ENCODE measurements at regions not wholly inside any gene's neighbourhood (a gene's known extent, or its start where the extent isn't known, plus 50 kb on each side); places are given as distances from the start of the nearest gene placed in this dataset.

GRCh38 chr6:148217921-148218320 is 124.7 kb upstream of the SASH1 start:
- POLR2A ChIA-PET, result no interaction called here
- H3K9me3 ChIP-seq (ENCODE audit: control extremely low read depth in 1 of 5, control insufficient read depth in 4 of 5, insufficient read depth in 2 of 5, low read depth in 1 of 5, low read length in 4 of 5), result no peaks in the 10 kb centered on the region
- no peaks in the 10 kb centered on the region for H3K4me1 ChIP-seq (ENCODE audit: control extremely low read depth in 1 of 4, control insufficient read depth in 4 of 4, insufficient read depth in 4 of 4, low read length in 3 of 4)
- peaks cover 15 to 82% (median 27%) of the 10 kb centered on the region in 5 experiments for H3K27me3 ChIP-seq (replicated peaks in 2 of 5; ENCODE audit: control insufficient read depth in 4 of 5, insufficient read depth in 5 of 5, low read length in 4 of 5)
- H3K27ac ChIP-seq (ENCODE audit: insufficient read depth in 1 of 2, low read depth in 1 of 2, low read length in 2 of 2, poor library complexity in 1 of 2, severe bottlenecking in 2 of 2), result no peak overlapping the region
- no CpG with 5 or more reads among the region's 3 CpGs for WGBS (ENCODE audit: insufficient coverage)
- H3K4me3 ChIP-seq (ENCODE audit: control insufficient read depth in 1 of 7, extremely low read depth in 1 of 7, insufficient read depth in 4 of 7, low read depth in 2 of 7, low read length in 6 of 7), result no peak overlapping the region
- no peaks in the 10 kb centered on the region for H3K36me3 ChIP-seq (ENCODE audit: control insufficient read depth in 4 of 4, insufficient read depth in 4 of 4, low read length in 3 of 4)
- CTCF ChIA-PET, result interaction anchor here (1.3 kb wide), 1 partner anchor 17 kb away, joined by 3 read pairs; no protein-coding TSS in a partner anchor
- DNase-seq, result peak in 1 of 3 donors; percentile 6

GRCh38 chr6:148218542-148219258 is 123.9 kb upstream of the SASH1 start:
- Histone ChIP-seq H3K36me3 (ENCODE audit: control insufficient read depth in 4 of 4, insufficient read depth in 4 of 4, low read length in 3 of 4) (no peaks in the 10 kb centered on the region), H3K27me3 (replicated peaks in 2 of 5; ENCODE audit: control insufficient read depth in 4 of 5, insufficient read depth in 5 of 5, low read length in 4 of 5) (peaks cover 18 to 80% (median 26%) of the 10 kb centered on the region in 5 experiments), H3K4me3 (ENCODE audit: control insufficient read depth in 1 of 7, extremely low read depth in 1 of 7, insufficient read depth in 4 of 7, low read depth in 2 of 7, low read length in 6 of 7) (no peak overlapping the region), H3K9me3 (ENCODE audit: control extremely low read depth in 1 of 5, control insufficient read depth in 4 of 5, insufficient read depth in 2 of 5, low read depth in 1 of 5, low read length in 4 of 5) (no peaks in the 10 kb centered on the region), H3K4me1 (ENCODE audit: control extremely low read depth in 1 of 4, control insufficient read depth in 4 of 4, insufficient read depth in 4 of 4, low read length in 3 of 4) (no peaks in the 10 kb centered on the region), H3K27ac (ENCODE audit: insufficient read depth in 1 of 2, low read depth in 1 of 2, low read length in 2 of 2, poor library complexity in 1 of 2, severe bottlenecking in 2 of 2) (no peak overlapping the region)
- CTCF ChIA-PET, result interaction anchor here (1.3 to 1.7 kb wide), 2 partner anchors 18 to 42 kb away, joined by 3 read pairs; no protein-coding TSS in a partner anchor
- 97% methylated on average over 3 of the region's 3 CpGs for WGBS (ENCODE audit: insufficient coverage)
- POLR2A ChIA-PET, result no interaction called here
- no peak for DNase-seq

GRCh38 chr6:148221196-148221979 is 121.2 kb upstream of the SASH1 start:
- Histone ChIP-seq H3K27me3 (replicated peaks in 2 of 5; ENCODE audit: control insufficient read depth in 4 of 5, insufficient read depth in 5 of 5, low read length in 4 of 5) (peaks cover 14 to 80% (median 25%) of the 10 kb centered on the region in 5 experiments), H3K9me3 (ENCODE audit: control extremely low read depth in 1 of 5, control insufficient read depth in 4 of 5, insufficient read depth in 2 of 5, low read depth in 1 of 5, low read length in 4 of 5) (no peaks in the 10 kb centered on the region), H3K4me3 (ENCODE audit: control insufficient read depth in 1 of 7, extremely low read depth in 1 of 7, insufficient read depth in 4 of 7, low read depth in 2 of 7, low read length in 6 of 7) (no peak overlapping the region), H3K27ac (ENCODE audit: insufficient read depth in 1 of 2, low read depth in 1 of 2, low read length in 2 of 2, poor library complexity in 1 of 2, severe bottlenecking in 2 of 2) (no peak overlapping the region), H3K4me1 (ENCODE audit: control extremely low read depth in 1 of 4, control insufficient read depth in 4 of 4, insufficient read depth in 4 of 4, low read length in 3 of 4) (no peaks in the 10 kb centered on the region), H3K36me3 (ENCODE audit: control insufficient read depth in 4 of 4, insufficient read depth in 4 of 4, low read length in 3 of 4) (no peaks in the 10 kb centered on the region)
- ChIA-PET POLR2A (no interaction called here), CTCF (no interaction called here)
- WGBS (ENCODE audit: insufficient coverage), result 17% methylated on average over 2 of the region's 6 CpGs
- DNase-seq, result no peak

- H3K27me3 ChIP-seq (replicated peaks in 2 of 5; ENCODE audit: control insufficient read depth in 4 of 5, insufficient read depth in 5 of 5, low read length in 4 of 5), result peaks cover 11 to 80% (median 26%) of the 10 kb centered on the region in 5 experiments
- ChIA-PET CTCF (no interaction called here), POLR2A (no interaction called here)
- no peak overlapping the region for H3K4me3 ChIP-seq (ENCODE audit: control insufficient read depth in 1 of 7, extremely low read depth in 1 of 7, insufficient read depth in 4 of 7, low read depth in 2 of 7, low read length in 6 of 7)
- no peak overlapping the region for H3K27ac ChIP-seq (ENCODE audit: insufficient read depth in 1 of 2, low read depth in 1 of 2, low read length in 2 of 2, poor library complexity in 1 of 2, severe bottlenecking in 2 of 2)
- no peak for DNase-seq
- WGBS (ENCODE audit: insufficient coverage), result 100% methylated on average over 2 of the region's 3 CpGs
- no peaks in the 10 kb centered on the region for H3K9me3 ChIP-seq (ENCODE audit: control extremely low read depth in 1 of 5, control insufficient read depth in 4 of 5, insufficient read depth in 2 of 5, low read depth in 1 of 5, low read length in 4 of 5)
- H3K4me1 ChIP-seq (ENCODE audit: control extremely low read depth in 1 of 4, control insufficient read depth in 4 of 4, insufficient read depth in 4 of 4, low read length in 3 of 4), result no peaks in the 10 kb centered on the region
- no peaks in the 10 kb centered on the region for H3K36me3 ChIP-seq (ENCODE audit: control insufficient read depth in 4 of 4, insufficient read depth in 4 of 4, low read length in 3 of 4)
These were observed 120.3 kb upstream of the SASH1 start for GRCh38 chr6:148222376-148222775.

- Histone ChIP-seq H3K9me3 (ENCODE audit: control extremely low read depth in 1 of 5, control insufficient read depth in 4 of 5, insufficient read depth in 2 of 5, low read depth in 1 of 5, low read length in 4 of 5) (no peaks in the 10 kb centered on the region), H3K27ac (ENCODE audit: insufficient read depth in 1 of 2, low read depth in 1 of 2, low read length in 2 of 2, poor library complexity in 1 of 2, severe bottlenecking in 2 of 2) (no peak overlapping the region), H3K27me3 (replicated peaks in 2 of 5; ENCODE audit: control insufficient read depth in 4 of 5, insufficient read depth in 5 of 5, low read length in 4 of 5) (peaks cover 14 to 77% (median 26%) of the 10 kb centered on the region in 5 experiments), H3K4me3 (ENCODE audit: control insufficient read depth in 1 of 7, extremely low read depth in 1 of 7, insufficient read depth in 4 of 7, low read depth in 2 of 7, low read length in 6 of 7) (no peak overlapping the region), H3K4me1 (ENCODE audit: control extremely low read depth in 1 of 4, control insufficient read depth in 4 of 4, insufficient read depth in 4 of 4, low read length in 3 of 4) (no peaks in the 10 kb centered on the region), H3K36me3 (ENCODE audit: control insufficient read depth in 4 of 4, insufficient read depth in 4 of 4, low read length in 3 of 4) (no peaks in the 10 kb centered on the region)
- no peak for DNase-seq
- 80% methylated on average over 2 of the region's 6 CpGs for WGBS (ENCODE audit: insufficient coverage)
- CTCF ChIA-PET, result interaction anchor here (0.6 kb wide), 1 partner anchor 27 kb away, joined by 3 read pairs; no protein-coding TSS in a partner anchor
- POLR2A ChIA-PET, result no interaction called here
These were observed 119.8 kb upstream of the SASH1 start for GRCh38 chr6:148222846-148223245.

- ChIA-PET POLR2A (no interaction called here), CTCF (interaction anchor here (0.6 kb wide), 1 partner anchor 26 kb away, joined by 3 read pairs; no protein-coding TSS in a partner anchor)
- Histone ChIP-seq H3K36me3 (ENCODE audit: control insufficient read depth in 4 of 4, insufficient read depth in 4 of 4, low read length in 3 of 4) (no peaks in the 10 kb centered on the region), H3K4me3 (ENCODE audit: control insufficient read depth in 1 of 7, extremely low read depth in 1 of 7, insufficient read depth in 4 of 7, low read depth in 2 of 7, low read length in 6 of 7) (no peak overlapping the region), H3K27ac (ENCODE audit: insufficient read depth in 1 of 2, low read depth in 1 of 2, low read length in 2 of 2, poor library complexity in 1 of 2, severe bottlenecking in 2 of 2) (no peak overlapping the region), H3K9me3 (ENCODE audit: control extremely low read depth in 1 of 5, control insufficient read depth in 4 of 5, insufficient read depth in 2 of 5, low read depth in 1 of 5, low read length in 4 of 5) (no peaks in the 10 kb centered on the region), H3K27me3 (replicated peaks in 2 of 5; ENCODE audit: control insufficient read depth in 4 of 5, insufficient read depth in 5 of 5, low read length in 4 of 5) (peaks cover 13 to 75% (median 28%) of the 10 kb centered on the region in 5 experiments), H3K4me1 (ENCODE audit: control extremely low read depth in 1 of 4, control insufficient read depth in 4 of 4, insufficient read depth in 4 of 4, low read length in 3 of 4) (no peaks in the 10 kb centered on the region)
- 100% methylated on average over 2 of the region's 3 CpGs for WGBS (ENCODE audit: insufficient coverage)
- DNase-seq, result no peak
These were observed 119.2 kb upstream of the SASH1 start for GRCh38 chr6:148223424-148223842.

- H3K27ac ChIP-seq (ENCODE audit: insufficient read depth in 1 of 2, low read depth in 1 of 2, low read length in 2 of 2, poor library complexity in 1 of 2, severe bottlenecking in 2 of 2), result no peak overlapping the region
- no peaks in the 10 kb centered on the region for H3K9me3 ChIP-seq (ENCODE audit: control extremely low read depth in 1 of 5, control insufficient read depth in 4 of 5, insufficient read depth in 2 of 5, low read depth in 1 of 5, low read length in 4 of 5)
- H3K4me1 ChIP-seq (ENCODE audit: control extremely low read depth in 1 of 4, control insufficient read depth in 4 of 4, insufficient read depth in 4 of 4, low read length in 3 of 4), result no peaks in the 10 kb centered on the region
- CTCF ChIA-PET, result interaction anchor here (0.6 to 1.9 kb wide), 3 partner anchors 18 to 164 kb away, joined by 3 to 4 read pairs (median 3); no protein-coding TSS in a partner anchor
- POLR2A ChIA-PET, result no interaction called here
- H3K4me3 ChIP-seq (ENCODE audit: control insufficient read depth in 1 of 7, extremely low read depth in 1 of 7, insufficient read depth in 4 of 7, low read depth in 2 of 7, low read length in 6 of 7), result no peak overlapping the region
- peaks cover 10 to 58% (median 23%) of the 10 kb centered on the region in 5 experiments for H3K27me3 ChIP-seq (replicated peaks in 2 of 5; ENCODE audit: control insufficient read depth in 4 of 5, insufficient read depth in 5 of 5, low read length in 4 of 5)
- no peak for DNase-seq
- H3K36me3 ChIP-seq (ENCODE audit: control insufficient read depth in 4 of 4, insufficient read depth in 4 of 4, low read length in 3 of 4), result no peaks in the 10 kb centered on the region
These were observed 116.8 kb upstream of the SASH1 start for GRCh38 chr6:148225871-148226270.

All from common myeloid progenitor, CD34-positive (primary cell).